HuH-7 (cell line): ENCODE measurements at regions not wholly inside any gene's neighbourhood (a gene's known extent, or its start where the extent isn't known, plus 50 kb on each side); places are given as distances from the start of the nearest gene placed in this dataset.
A peak's percentile ranks its signal among the peaks of the same experiment; 100 is the strongest.

Source experiments
- DNase-seq: peaks from one replicate; pipeline ENCODE4 v3.0.0; 2011; ENCODE audit warnings: low spot score

GRCh38 chr16:6200861-6201260 lies 1103.3 kb upstream of the EEF2KMT start:
- DNase-seq, result no peak

- DNase-seq, result no peak
These were observed 1102.7 kb upstream of the EEF2KMT start for GRCh38 chr16:6200271-6200670.

DNA sequence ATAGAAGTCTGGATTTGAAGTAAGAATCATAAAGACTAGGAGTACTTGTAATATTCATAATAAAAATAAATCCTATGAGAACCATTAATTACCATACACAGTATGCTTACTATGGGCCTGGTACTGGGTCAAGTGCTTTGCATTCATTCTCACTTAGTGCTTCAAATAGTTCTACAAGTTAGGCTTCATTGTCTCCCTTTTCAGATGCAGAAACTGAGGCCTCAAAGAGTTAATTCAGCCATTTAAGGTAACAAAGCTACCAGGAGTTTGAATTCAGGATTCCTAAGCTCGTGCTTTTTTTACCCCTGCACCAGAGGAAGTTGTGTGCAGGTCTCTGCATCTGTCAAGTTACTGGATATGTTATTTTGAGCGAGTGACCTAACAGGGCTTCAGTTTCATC lies 1098.4 kb upstream of the EEF2KMT start:
- DNase-seq, result no peak

DNA sequence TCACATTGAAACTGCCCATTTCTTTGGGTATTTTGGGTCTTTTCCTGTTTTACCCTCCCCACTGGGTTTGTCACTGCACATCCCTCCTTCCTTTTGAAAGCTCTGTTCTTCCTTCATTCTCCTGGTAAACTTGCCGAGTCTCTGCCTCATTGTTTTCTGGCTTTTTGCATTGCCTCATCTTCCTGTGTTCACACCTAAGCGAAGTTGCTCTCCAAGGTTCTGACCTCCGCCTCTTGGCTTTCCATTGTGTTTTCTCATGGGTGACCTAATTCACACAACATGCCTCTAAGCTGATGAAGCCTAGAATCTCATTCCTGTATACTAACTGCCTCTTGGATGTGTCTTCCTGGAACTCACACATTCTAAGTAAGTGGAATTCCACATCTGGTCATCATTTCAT lies 1096.1 kb upstream of the EEF2KMT start:
- peak; percentile 3 for DNase-seq

- no peak for DNase-seq
These were observed 1095.4 kb upstream of the EEF2KMT start for GRCh38 chr16:6192984-6193383.

DNA sequence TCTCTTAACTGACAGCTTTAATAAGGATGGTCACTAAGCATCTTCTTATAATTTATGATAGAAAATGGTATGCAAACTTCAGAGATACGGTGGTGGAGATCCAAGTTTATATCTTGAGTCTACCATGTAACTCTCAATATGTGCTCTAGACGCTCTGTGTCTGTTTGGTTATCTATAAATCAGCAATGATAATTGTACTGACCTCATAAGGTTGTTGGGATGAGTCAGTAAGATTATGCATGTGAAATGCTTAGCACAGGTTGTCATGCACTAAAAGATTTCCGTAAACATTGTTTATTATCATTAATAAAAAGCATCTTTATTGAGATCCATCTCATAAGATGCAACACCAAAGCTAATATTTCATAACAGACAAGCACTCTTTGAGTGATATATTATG lies 1094.9 kb upstream of the EEF2KMT start:
- DNase-seq, result no peak

DNA sequence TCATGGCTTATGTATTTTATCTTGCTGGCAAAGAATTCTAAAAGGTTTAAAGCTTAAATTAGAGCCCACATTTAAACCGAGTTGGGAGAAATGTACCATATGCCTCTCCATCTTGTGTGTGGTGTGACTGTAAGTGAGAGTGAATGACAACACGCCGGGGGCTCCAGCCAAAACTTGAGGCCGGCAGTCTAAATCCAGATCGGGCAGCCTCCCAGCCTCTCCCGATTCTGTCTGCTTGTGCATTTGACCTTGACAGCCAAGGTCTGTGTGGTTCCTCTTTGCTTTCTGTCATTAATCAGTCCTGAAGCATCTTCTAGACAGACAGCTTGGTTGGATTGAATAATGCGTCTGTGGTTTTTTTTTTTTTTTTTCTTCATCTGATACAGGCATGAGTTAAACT lies 1093.2 kb upstream of the EEF2KMT start:
- DNase-seq, result no peak

DNA sequence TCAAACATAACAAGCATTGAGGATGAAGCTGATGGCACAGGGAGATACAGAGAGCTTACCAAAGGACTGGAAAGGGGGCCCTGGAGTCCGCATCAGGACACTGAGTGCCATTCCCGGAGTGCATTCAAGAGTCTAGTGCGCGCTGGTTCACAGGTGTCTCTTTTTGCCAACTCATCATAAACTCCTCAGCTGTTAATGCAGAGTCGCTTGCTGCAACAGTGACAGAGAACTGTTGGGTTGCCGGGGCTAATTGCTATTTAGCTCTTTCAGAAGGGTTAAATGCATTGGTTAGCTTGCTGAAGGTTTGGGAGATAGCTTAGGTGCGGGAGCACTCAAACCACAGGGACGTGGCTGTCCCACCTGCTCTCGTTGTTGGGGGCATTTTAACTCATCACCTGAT lies 1091.6 kb upstream of the EEF2KMT start:
- DNase-seq, result no peak

DNA sequence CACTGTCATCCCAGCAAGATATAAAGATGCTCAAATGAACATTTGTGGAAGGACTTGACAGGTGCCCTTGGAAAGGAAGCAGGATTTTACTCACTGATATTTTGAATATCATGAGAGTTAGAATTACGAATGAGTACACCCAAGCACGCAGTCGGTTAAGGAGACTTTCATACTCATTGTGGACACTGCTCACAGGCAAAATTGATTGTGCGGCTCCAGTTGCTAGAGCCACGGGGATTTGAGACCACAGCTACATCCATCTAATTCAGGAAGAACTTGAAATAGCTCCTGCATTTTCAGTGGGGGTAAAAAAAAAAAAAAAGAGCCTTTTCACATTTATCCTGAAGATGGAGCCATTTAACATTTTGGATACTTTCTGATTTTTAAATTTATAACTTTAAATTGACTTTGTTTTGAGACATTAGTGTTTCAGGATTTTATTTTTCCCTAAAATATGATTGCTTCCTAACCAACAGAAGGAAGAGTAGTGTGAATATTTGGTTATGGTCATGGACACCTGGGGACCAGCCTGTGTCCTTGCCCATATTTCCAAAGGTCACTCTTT lies 1080.1 kb upstream of the EEF2KMT start:
- no peak for DNase-seq

- no peak for DNase-seq
These were observed 1072.4 kb upstream of the EEF2KMT start for GRCh38 chr16:6170022-6170421.

- DNase-seq, result no peak
These were observed 1067.9 kb upstream of the EEF2KMT start for GRCh38 chr16:6165330-6165979.

- DNase-seq, result no peak
These were observed 1063.3 kb upstream of the EEF2KMT start for GRCh38 chr16:6160871-6161270.

GRCh38 chr16:6160303-6160702 lies 1062.7 kb upstream of the EEF2KMT start:
- DNase-seq, result no peak

GRCh38 chr16:6157806-6158205 lies 1060.2 kb upstream of the EEF2KMT start:
- DNase-seq, result no peak

DNA sequence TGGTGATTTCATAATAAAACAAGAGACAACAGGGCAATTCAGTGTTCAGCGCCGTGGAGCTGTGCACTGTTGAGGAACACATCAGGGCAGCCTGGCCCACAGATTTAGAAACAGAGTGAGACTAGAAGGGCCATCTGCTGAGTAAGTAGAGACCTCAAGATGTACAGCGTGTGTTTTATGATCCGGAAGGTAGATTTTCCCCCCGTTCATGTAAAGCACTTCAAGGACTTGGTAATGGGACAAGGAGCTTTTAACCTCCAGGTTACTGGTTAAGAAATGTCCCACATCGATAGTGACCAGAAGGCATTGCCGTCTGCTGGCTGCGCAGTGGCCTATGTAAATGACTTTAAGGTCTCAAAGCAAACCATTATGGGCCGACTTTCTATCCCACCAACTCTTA lies 1057.7 kb upstream of the EEF2KMT start:
- no peak for DNase-seq

- DNase-seq, result no peak
These were observed 1056.3 kb upstream of the EEF2KMT start for GRCh38 chr16:6153901-6154300.

DNA sequence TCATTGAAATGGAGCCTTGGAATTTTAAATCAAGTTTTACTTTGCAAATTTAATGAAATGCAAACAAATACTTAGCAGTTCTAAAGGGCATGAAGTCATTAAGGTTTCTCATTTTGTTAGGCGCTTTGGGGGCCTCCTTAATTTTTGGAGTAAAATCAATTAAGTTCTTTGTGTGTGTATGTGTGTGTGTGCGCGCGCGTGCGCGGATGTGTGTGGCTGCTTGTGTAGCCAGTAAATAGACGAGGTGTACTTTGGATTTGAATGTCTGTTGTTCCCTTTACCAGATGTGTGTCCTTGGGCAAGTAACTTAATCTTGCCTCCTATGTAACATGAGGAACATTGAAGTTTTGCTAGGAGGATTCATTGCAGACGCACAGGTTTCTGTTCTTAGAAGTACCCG lies 1051.4 kb upstream of the EEF2KMT start:
- DNase-seq, result no peak

DNA sequence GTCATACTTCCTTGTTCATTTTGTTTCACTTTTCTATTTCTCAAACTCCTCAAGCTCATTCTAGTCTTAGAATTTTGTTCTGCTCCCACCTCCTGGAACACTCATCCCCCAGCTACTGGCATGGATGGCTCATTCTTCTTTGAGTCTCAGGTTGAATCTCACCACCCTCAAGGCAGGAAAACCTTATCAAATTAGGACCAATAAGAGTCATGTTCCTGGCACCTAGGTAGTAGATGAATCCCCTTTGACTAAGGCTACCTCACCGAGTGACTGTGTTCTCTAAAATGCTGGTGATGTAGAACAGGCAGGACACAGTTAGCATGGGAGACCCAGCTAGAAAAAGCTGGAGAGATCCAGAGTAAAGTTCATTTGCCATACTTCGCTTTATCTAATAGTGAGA lies 1050.8 kb upstream of the EEF2KMT start:
- DNase-seq, result no peak

DNA sequence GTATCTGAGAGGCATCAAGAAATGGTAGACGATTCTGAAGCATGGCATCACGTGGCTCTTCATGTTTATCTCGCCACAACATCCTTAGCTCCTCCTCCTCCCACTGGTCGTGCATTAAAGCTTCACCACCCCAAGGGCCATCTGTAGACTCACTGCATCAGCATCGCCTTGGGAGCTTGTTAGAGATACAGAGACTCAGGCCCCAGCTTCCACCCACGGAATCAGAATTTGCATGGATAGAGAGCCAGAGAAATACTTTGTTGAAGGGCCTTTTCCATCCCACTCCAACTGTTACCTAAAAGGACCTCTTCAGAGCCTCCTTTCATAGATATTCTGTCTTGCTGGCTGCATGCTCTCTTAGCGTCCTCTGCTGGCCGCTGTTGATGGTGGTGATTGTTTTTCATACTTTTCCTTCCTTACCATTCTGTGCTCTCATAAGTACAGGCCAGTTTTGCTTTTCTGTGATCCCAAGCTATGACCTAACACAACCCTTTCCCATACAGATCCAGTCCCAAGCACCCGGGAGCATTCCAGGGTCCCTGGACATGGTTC lies 1049.4 kb upstream of the EEF2KMT start:
- no peak for DNase-seq

GRCh38 chr16:6146356-6146755 lies 1048.8 kb upstream of the EEF2KMT start:
- no peak for DNase-seq

DNA sequence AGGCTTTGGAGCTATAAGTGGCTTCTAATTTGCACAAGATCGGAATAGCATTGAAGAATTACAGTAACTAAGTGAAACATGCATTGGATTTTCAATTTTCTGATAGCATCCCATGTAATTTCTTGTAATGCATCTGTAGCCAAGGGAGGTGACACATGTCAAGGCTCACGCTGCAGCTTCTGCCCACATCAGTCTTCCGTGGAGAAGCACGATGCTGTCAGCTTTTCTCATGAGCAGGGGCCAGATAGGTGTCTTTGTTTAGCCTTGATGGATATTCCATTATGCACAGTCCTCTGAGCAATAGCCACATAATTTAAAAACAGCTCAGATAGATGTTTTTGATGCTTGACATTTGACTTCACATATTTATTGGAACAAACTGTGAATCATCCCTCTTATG lies 1046.9 kb upstream of the EEF2KMT start:
- no peak for DNase-seq

GRCh38 chr16:6143020-6143419 lies 1045.4 kb upstream of the EEF2KMT start:
- DNase-seq, result no peak

GRCh38 chr16:6133009-6133557 lies 1035.5 kb upstream of the EEF2KMT start:
- no peak for DNase-seq

GRCh38 chr16:6132121-6132520 lies 1034.5 kb upstream of the EEF2KMT start:
- no peak for DNase-seq
